A549 (cell line): ENCODE measurements at regions not wholly inside any gene's neighbourhood (a gene's known extent, or its start where the extent isn't known, plus 50 kb on each side); places are given as distances from the start of the nearest gene placed in this dataset.
"Not testable (repeated sequence)": the region's sequence is repeated elsewhere in the genome, so short reads cannot be mapped to it uniquely, and the experiment has no call there.

Experiments used
- ATAC-seq, 2 experiments: fragments of 200-7000 bp in 1 of 2; fragments of >200 bp in 1 of 2; cut with Nextera tagmentation in 1 of 2; cut with Tn5 transposase in 1 of 2; 3 replicates each; pipeline versions ENCODE4 v1.8.0 to v1.9.1; 2018 to 2020; ENCODE audit warnings: mild to moderate bottlenecking in 1 of 2, moderate library complexity in 1 of 2
- CTCF ChIA-PET: fragments of 300-600 bp; sonication (Branson Sonifier 250); formaldehyde crosslinking; extraction: SDS; loops from one replicate; lab custom pipeline; 2021; ENCODE audit warnings: antibody characterized with exemption, inconsistent platforms; lab: Yijun Ruan, JAX
- POLR2A ChIA-PET: fragments of 350-600 bp; formaldehyde crosslinking; extraction: SDS; loops from one replicate; lab custom pipeline; 2021; ENCODE audit warnings: antibody characterized with exemption, inconsistent platforms; lab: Yijun Ruan, JAX
- DNase-seq, 2 experiments: peaks; one replicate each; pipeline versions ENCODE4 v3.0.0 to v3.0.0-alpha.2; 2011 to 2016; ENCODE audit warnings: low read depth in 1 of 2, low spot score in 1 of 2
- FAIRE-seq: peaks from 2 replicates; lab custom pipeline; 2011; peaks lifted over from hg19 to GRCh38; lab: Jason Lieb, UNC
- H3K27ac ChIP-seq, 2 experiments: fragments of >200 bp; sonication (Bioruptor Twin); formaldehyde crosslinking; 3 replicates each; pipeline ENCODE4 v1.5.1; 2016 to 2017
- H3K4me1 ChIP-seq: fragments of >200 bp; sonication (Bioruptor Twin); formaldehyde crosslinking; 3 replicates; pipeline ENCODE4 v1.6.1; 2016
- H3K4me2 ChIP-seq: fragments of >200 bp; sonication (Bioruptor Twin); formaldehyde crosslinking; 3 replicates; pipeline ENCODE4 v1.6.1; 2016
- H3K4me3 ChIP-seq: fragments of >200 bp; sonication (Bioruptor Twin); formaldehyde crosslinking; 3 replicates; pipeline ENCODE4 v1.5.1; 2016
- H3K9me3 ChIP-seq: fragments of >200 bp; sonication (Bioruptor Twin); formaldehyde crosslinking; 3 replicates; pipeline ENCODE4 v1.6.1; 2016
- WGBS: methylation state at CpG from one replicate; pipeline ENCODE4 v1.1.6; 2017; ENCODE audit errors: missing lambda C conversion rate; 5-methylcytosine and 5-hydroxymethylcytosine counted together

GRCh38 chr22:10749423-10749822, 4778.6 kb upstream of the OR11H1 start:
- H3K4me3 ChIP-seq, DNase-seq, ATAC-seq, FAIRE-seq, POLR2A ChIA-PET, H3K4me1 ChIP-seq, H3K4me2 ChIP-seq, CTCF ChIA-PET, H3K27ac ChIP-seq: not testable (repeated sequence)
- peaks cover 15% of the 10 kb centered on the region for H3K9me3 ChIP-seq
- 1% methylated on average over 2 of the region's 2 CpGs for WGBS

- DNase-seq, POLR2A ChIA-PET, H3K4me1 ChIP-seq, FAIRE-seq, ATAC-seq, CTCF ChIA-PET, H3K4me2 ChIP-seq, H3K27ac ChIP-seq, H3K4me3 ChIP-seq: not testable (repeated sequence)
- peaks cover 25% of the 10 kb centered on the region for H3K9me3 ChIP-seq
- 0% methylated on average over 1 of the region's 1 CpG for WGBS
Observed at GRCh38 chr22:10753566-10753965, 4774.4 kb upstream of the OR11H1 start.

- H3K4me2 ChIP-seq, H3K4me3 ChIP-seq, H3K27ac ChIP-seq, ATAC-seq, FAIRE-seq, H3K4me1 ChIP-seq, CTCF ChIA-PET, POLR2A ChIA-PET, DNase-seq: not testable (repeated sequence)
- WGBS, result 7% methylated on average over 3 of the region's 3 CpGs
- peaks cover 18% of the 10 kb centered on the region for H3K9me3 ChIP-seq
Observed at GRCh38 chr22:10755350-10755749, 4772.6 kb upstream of the OR11H1 start.

- H3K4me3 ChIP-seq, H3K4me1 ChIP-seq, FAIRE-seq, POLR2A ChIA-PET, CTCF ChIA-PET, H3K27ac ChIP-seq, ATAC-seq, H3K4me2 ChIP-seq, DNase-seq: not testable (repeated sequence)
- peaks cover 13% of the 10 kb centered on the region; the same call in 2 of the 3 replicates for H3K9me3 ChIP-seq
- WGBS, result 9% methylated on average over 5 of the region's 5 CpGs
Observed at GRCh38 chr22:10760418-10760817, 4767.6 kb upstream of the OR11H1 start.

GRCh38 chr22:10766320-10766719, 4761.7 kb upstream of the OR11H1 start:
- H3K4me1 ChIP-seq, POLR2A ChIA-PET, FAIRE-seq, H3K27ac ChIP-seq, CTCF ChIA-PET, ATAC-seq, H3K9me3 ChIP-seq, DNase-seq, H3K4me3 ChIP-seq, H3K4me2 ChIP-seq: not testable (repeated sequence)
- 0% methylated on average over 1 of the region's 1 CpG for WGBS

GRCh38 chr22:10768875-10769274, 4759.1 kb upstream of the OR11H1 start:
- H3K4me2 ChIP-seq, H3K4me1 ChIP-seq, H3K27ac ChIP-seq, FAIRE-seq, ATAC-seq, H3K4me3 ChIP-seq, CTCF ChIA-PET, DNase-seq, POLR2A ChIA-PET: not testable (repeated sequence)
- peaks cover 14% of the 10 kb centered on the region; the same call in 2 of the 3 replicates for H3K9me3 ChIP-seq
- whole genome bisulfite sequencing, result 11% methylated on average over 4 of the region's 4 CpGs

GRCh38 chr22:10771744-10772143, 4756.2 kb upstream of the OR11H1 start:
- CTCF ChIA-PET, ATAC-seq, H3K27ac ChIP-seq, H3K4me2 ChIP-seq, FAIRE-seq, H3K4me3 ChIP-seq, H3K4me1 ChIP-seq, POLR2A ChIA-PET, DNase-seq: not testable (repeated sequence)
- peaks cover 14% of the 10 kb centered on the region; the same call in 2 of the 3 replicates for H3K9me3 ChIP-seq

GRCh38 chr22:10773341-10773740, 4754.7 kb upstream of the OR11H1 start:
- H3K27ac ChIP-seq, DNase-seq, ATAC-seq, H3K4me2 ChIP-seq, FAIRE-seq, H3K4me1 ChIP-seq, H3K4me3 ChIP-seq, POLR2A ChIA-PET, CTCF ChIA-PET: not testable (repeated sequence)
- 6% methylated on average over 1 of the region's 1 CpG for WGBS
- peaks cover 19% of the 10 kb centered on the region; the same call in 2 of the 3 replicates for H3K9me3 ChIP-seq

- POLR2A ChIA-PET, H3K4me1 ChIP-seq, CTCF ChIA-PET, DNase-seq, ATAC-seq, H3K4me2 ChIP-seq, FAIRE-seq, H3K27ac ChIP-seq, H3K4me3 ChIP-seq: not testable (repeated sequence)
- 5% methylated on average over 5 of the region's 5 CpGs for WGBS
- peaks cover 31% of the 10 kb centered on the region for H3K9me3 ChIP-seq
Observed at GRCh38 chr22:10775601-10776357, 4752.2 kb upstream of the OR11H1 start.

- CTCF ChIA-PET, H3K4me1 ChIP-seq, FAIRE-seq, ATAC-seq, H3K4me2 ChIP-seq, H3K4me3 ChIP-seq, H3K27ac ChIP-seq, POLR2A ChIA-PET, DNase-seq: not testable (repeated sequence)
- 12% methylated on average over 7 of the region's 7 CpGs for WGBS
- peaks cover 35% of the 10 kb centered on the region for H3K9me3 ChIP-seq
Observed at GRCh38 chr22:10776358-10776729, 4751.6 kb upstream of the OR11H1 start.

GRCh38 chr22:10777733-10778132, 4750.3 kb upstream of the OR11H1 start:
- H3K9me3 ChIP-seq, result peaks cover 35% of the 10 kb centered on the region
- DNase-seq, CTCF ChIA-PET, POLR2A ChIA-PET, H3K27ac ChIP-seq, ATAC-seq, H3K4me2 ChIP-seq, H3K4me3 ChIP-seq, H3K4me1 ChIP-seq, FAIRE-seq: not testable (repeated sequence)
- 36% methylated on average over 11 of the region's 11 CpGs for WGBS
